NCI-H69 (cell line): ENCODE measurements at regions not wholly inside any gene's neighbourhood (a gene's known extent, or its start where the extent isn't known, plus 50 kb on each side); places are given as distances from the start of the nearest gene placed in this dataset.

ENCODE experiments used
- DNase-seq: peaks from one replicate; lab custom pipeline; 2025; lab: John Stamatoyannopoulos, UW

GRCh38 chr6:98717322-98717877 is 117.0 kb upstream of the POU3F2 start:
- no peak for DNase-seq

DNA sequence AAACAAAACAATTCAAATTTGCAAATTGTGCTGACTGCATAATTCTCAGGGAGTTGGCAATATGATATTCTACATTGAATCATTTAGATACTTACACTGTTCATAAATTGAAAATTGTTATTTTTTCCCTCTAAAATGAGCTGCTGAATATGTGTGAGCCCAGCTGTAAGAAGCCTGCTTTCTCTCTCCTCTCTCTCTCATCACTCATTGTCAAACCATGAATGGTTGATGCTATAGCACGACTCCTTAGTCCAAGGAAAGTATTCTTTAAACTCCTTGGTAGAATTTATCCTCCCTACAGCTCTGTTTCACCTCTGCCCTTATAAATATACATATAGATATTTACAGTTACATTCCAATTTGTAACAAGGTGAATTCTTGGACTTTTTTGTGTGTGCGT is 116.4 kb upstream of the POU3F2 start:
- no peak for DNase-seq

- DNase-seq, result no peak
These were observed 109.8 kb upstream of the POU3F2 start for GRCh38 chr6:98724537-98724936.

GRCh38 chr6:98747273-98747672 is 87.1 kb upstream of the POU3F2 start:
- DNase-seq, result no peak

DNA sequence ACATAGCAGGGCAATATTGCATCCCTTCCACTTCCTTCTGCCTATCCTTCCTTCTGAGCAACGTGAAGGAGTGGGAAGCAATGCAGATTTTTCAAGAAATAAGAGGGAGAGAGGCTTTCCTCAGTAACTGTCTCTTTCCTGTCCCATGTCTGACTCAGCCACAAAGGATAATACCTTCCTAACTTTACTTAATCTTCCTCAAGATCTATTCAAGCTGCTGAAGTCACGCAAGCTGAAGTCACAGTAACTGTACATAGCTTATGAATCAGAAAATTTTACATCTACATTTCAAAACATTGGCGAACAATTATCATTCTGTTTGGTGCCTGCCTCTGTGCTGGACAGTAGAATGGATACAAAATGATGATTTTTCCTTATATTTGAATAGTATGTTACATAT is 86.4 kb upstream of the POU3F2 start:
- DNase-seq, result no peak

DNA sequence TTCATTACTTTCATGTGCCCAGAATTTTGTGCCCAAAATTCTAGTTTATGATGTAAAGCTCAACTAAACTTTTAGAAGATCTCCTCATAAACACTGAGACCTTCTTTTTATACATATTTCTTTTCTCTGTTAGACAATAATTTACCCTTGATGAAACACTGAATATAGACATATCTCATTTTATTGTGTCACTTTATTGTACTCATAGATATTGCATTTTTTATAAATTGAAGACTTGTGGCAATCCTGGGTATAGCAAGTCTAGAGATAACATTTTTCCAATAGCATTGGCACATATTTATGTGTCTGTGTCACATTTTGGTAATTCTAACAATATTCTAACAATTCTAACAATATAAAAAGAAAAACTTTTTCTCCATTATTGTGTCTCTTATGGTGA is 74.9 kb upstream of the POU3F2 start:
- no peak for DNase-seq

- no peak for DNase-seq
These were observed 69.9 kb upstream of the POU3F2 start for GRCh38 chr6:98764373-98764911.

DNA sequence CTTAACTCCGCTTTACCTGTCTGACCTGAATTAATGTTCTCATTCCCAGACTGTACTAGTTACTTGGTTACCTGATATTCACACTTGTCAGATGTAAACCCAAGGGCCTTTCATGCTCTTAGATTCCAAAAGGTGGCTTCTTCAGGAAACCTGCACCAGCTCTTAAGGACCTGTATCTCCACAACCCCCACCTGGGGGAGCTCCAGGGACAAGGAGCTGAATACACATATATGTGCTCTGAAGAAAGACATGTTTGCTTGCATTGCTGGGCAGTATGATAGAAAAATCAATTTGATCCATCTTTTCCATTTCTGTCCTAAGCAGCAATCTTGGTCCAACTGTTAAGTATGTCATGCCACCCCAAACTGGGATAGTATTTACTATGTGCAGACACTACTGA is 64.8 kb upstream of the POU3F2 start:
- DNase-seq, result peak; percentile 80

GRCh38 chr6:98775205-98775604 is 59.2 kb upstream of the POU3F2 start:
- no peak for DNase-seq

- DNase-seq, result no peak
These were observed 56.6 kb upstream of the POU3F2 start for GRCh38 chr6:98777762-98778161.

DNA sequence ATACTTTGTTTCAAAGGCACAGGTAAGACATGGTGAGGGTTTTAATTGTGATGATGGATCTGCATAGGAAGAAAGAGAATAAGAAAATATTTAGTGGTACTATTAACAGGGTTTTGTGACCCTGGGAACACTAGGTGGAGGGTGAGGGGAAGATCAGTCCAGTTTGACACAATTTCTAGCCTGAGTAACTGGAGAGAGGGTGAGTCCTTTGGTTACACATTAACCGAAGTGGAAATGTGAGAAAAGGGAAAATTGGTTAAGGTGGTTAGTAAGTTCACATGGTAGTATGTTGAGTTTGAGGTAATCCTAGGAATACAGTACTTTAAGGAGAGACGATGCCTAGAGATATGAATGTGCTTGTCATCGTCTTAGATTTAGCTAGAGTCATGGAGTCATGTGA is 54.8 kb upstream of the POU3F2 start:
- no peak for DNase-seq

GRCh38 chr6:98782772-98783171 is 51.6 kb upstream of the POU3F2 start:
- DNase-seq, result no peak

- no peak for DNase-seq
These were observed 50.8 kb upstream of the POU3F2 start for GRCh38 chr6:98783578-98783977.
